Trophoblast cell (in vitro differentiated cells and primary cell): ENCODE measurements at regions not wholly inside any gene's neighbourhood (a gene's known extent, or its start where the extent isn't known, plus 50 kb on each side); places are given as distances from the start of the nearest gene placed in this dataset.

Experiments
- DNase-seq, 2 donors: peaks; one replicate each; pipeline ENCODE4 v3.0.0-alpha.2; 2016
- H2AFZ ChIP-seq: 2 replicates; pipeline ENCODE4 v1.6.1; 2013; ENCODE audit warnings: low read length, moderate library complexity, mild to moderate bottlenecking; ENCODE audit not compliant: insufficient read depth, poor library complexity
- H2AK5ac ChIP-seq: 2 replicates; pipeline ENCODE4 v1.6.1; 2013; ENCODE audit warnings: mild to moderate bottlenecking, low read length
- H2BK120ac ChIP-seq: 2 replicates; pipeline ENCODE4 v1.6.1; 2013; ENCODE audit warnings: low read length, mild to moderate bottlenecking, moderate library complexity; ENCODE audit not compliant: insufficient read depth, poor library complexity
- H2BK12ac ChIP-seq: 2 replicates; pipeline ENCODE4 v1.6.1; 2013; ENCODE audit warnings: mild to moderate bottlenecking, low read length, moderate library complexity
- H2BK5ac ChIP-seq: 2 replicates; pipeline ENCODE4 v1.6.1; 2013; ENCODE audit warnings: low read length, low read depth, moderate library complexity, mild to moderate bottlenecking; ENCODE audit not compliant: poor library complexity
- H3K14ac ChIP-seq: 2 replicates; pipeline ENCODE4 v1.6.1; 2013; ENCODE audit warnings: mild to moderate bottlenecking, low read length
- H3K18ac ChIP-seq: 2 replicates; pipeline ENCODE4 v1.6.1; 2013; ENCODE audit warnings: mild to moderate bottlenecking, low read length
- H3K23ac ChIP-seq: 2 replicates; pipeline ENCODE4 v1.6.1; 2013; ENCODE audit warnings: low read length
- H3K27ac ChIP-seq: 2 replicates; pipeline ENCODE4 v1.5.1; 2013; ENCODE audit warnings: low read depth, mild to moderate bottlenecking, inconsistent platforms, low read length, moderate library complexity
- H3K27me3 ChIP-seq: 2 replicates; pipeline ENCODE4 v1.6.1; 2013; ENCODE audit warnings: inconsistent platforms, mild to moderate bottlenecking, low read length, moderate library complexity; ENCODE audit not compliant: insufficient read depth
- H3K36me3 ChIP-seq, 2 experiments: 1 replicate in 1 of 2; 2 replicates in 1 of 2; pipeline ENCODE4 v1.6.1; 2013; ENCODE audit warnings: low read length in 2 of 2, mild to moderate bottlenecking in 2 of 2, moderate library complexity in 1 of 2; ENCODE audit not compliant: insufficient read depth in 2 of 2, control insufficient read depth in 1 of 2
- H3K4ac ChIP-seq: 2 replicates; pipeline ENCODE4 v1.6.1; 2013; ENCODE audit warnings: low read depth, mild to moderate bottlenecking, low read length, moderate library complexity
- H3K4me1 ChIP-seq, 2 experiments: 1 replicate in 1 of 2; 2 replicates in 1 of 2; pipeline ENCODE4 v1.6.1; 2013; ENCODE audit warnings: low read length in 2 of 2, mild to moderate bottlenecking in 2 of 2, moderate library complexity in 1 of 2; ENCODE audit not compliant: insufficient read depth in 2 of 2, control insufficient read depth in 1 of 2
- H3K4me2 ChIP-seq: 2 replicates; pipeline ENCODE4 v1.6.1; 2013; ENCODE audit warnings: inconsistent platforms, mild to moderate bottlenecking, low read length, moderate library complexity
- H3K4me3 ChIP-seq: 2 replicates; pipeline ENCODE4 v1.5.1; 2013; ENCODE audit warnings: mild to moderate bottlenecking, low read depth, low read length, inconsistent platforms
- H3K79me1 ChIP-seq: one replicate; pipeline ENCODE4 v1.6.1; 2013; ENCODE audit warnings: low read length
- H3K79me2 ChIP-seq: 2 replicates; pipeline ENCODE4 v1.6.1; 2013; ENCODE audit warnings: low read length, mild to moderate bottlenecking; ENCODE audit not compliant: control insufficient read depth, insufficient read depth, poor library complexity
- H3K9ac ChIP-seq: 2 replicates; pipeline ENCODE4 v1.6.1; 2013; ENCODE audit warnings: mild to moderate bottlenecking, low read length
- H3K9me3 ChIP-seq: 2 replicates; pipeline ENCODE4 v1.6.1; 2013; ENCODE audit warnings: low read depth, mild to moderate bottlenecking, control low read depth, inconsistent platforms, low read length; ENCODE audit not compliant: insufficient read depth
- H4K12ac ChIP-seq: 2 replicates; pipeline ENCODE4 v1.6.1; 2013; ENCODE audit warnings: low read depth, mild to moderate bottlenecking, low read length, moderate library complexity
- H4K8ac ChIP-seq: 2 replicates; pipeline ENCODE4 v1.6.1; 2013; ENCODE audit warnings: low read depth, mild to moderate bottlenecking, low read length, moderate library complexity
- H4K91ac ChIP-seq: one replicate; pipeline ENCODE4 v1.6.1; 2013; ENCODE audit warnings: low read depth, mild to moderate bottlenecking, low read length, moderate library complexity
- WGBS: extraction: QIAGEN DNeasy Blood & Tissue Kit; methylation state at CpG from one replicate; pipeline ENCODE4 v1.1.7; 2013; ENCODE audit warnings: missing lambda C conversion rate; ENCODE audit not compliant: insufficient read length, insufficient coverage; ENCODE audit errors: extremely low coverage; 5-methylcytosine and 5-hydroxymethylcytosine counted together

- no peak overlapping the region for H3K23ac ChIP-seq
- no peak overlapping the region for H3K4me3 ChIP-seq
- H3K9me3 ChIP-seq = peaks cover 2% of the 10 kb centered on the region
- H2BK12ac ChIP-seq = no peak overlapping the region
- H3K79me2 ChIP-seq = peaks cover 2% of the 10 kb centered on the region
- no peaks in the 10 kb centered on the region for H3K27me3 ChIP-seq
- H2BK5ac ChIP-seq = no peak overlapping the region
- H4K91ac ChIP-seq = no peak overlapping the region
- no CpG with 5 or more reads among the region's 3 CpGs for WGBS
- H2AFZ ChIP-seq = no peak overlapping the region
- no peaks in the 10 kb centered on the region for H3K36me3 ChIP-seq
- no peak overlapping the region for H3K27ac ChIP-seq
- no peak overlapping the region for H4K8ac ChIP-seq
- no peak overlapping the region for H3K4me2 ChIP-seq
- peaks cover 7% of the 10 kb centered on the region for H3K79me1 ChIP-seq
- no peak overlapping the region for H2AK5ac ChIP-seq
- DNase-seq = no peak
- no peak overlapping the region for H3K4ac ChIP-seq
- no peak overlapping the region for H3K9ac ChIP-seq
- H3K4me1 ChIP-seq = peaks cover 2 to 6% of the 10 kb centered on the region in 2 experiments
- no peak overlapping the region for H4K12ac ChIP-seq
- H3K18ac ChIP-seq = no peak overlapping the region
- H2BK120ac ChIP-seq = no peak overlapping the region
- H3K14ac ChIP-seq = no peak overlapping the region
These were observed 155.6 kb upstream of the AGR3 start for GRCh38 chr7:17037356-17037755.

DNA sequence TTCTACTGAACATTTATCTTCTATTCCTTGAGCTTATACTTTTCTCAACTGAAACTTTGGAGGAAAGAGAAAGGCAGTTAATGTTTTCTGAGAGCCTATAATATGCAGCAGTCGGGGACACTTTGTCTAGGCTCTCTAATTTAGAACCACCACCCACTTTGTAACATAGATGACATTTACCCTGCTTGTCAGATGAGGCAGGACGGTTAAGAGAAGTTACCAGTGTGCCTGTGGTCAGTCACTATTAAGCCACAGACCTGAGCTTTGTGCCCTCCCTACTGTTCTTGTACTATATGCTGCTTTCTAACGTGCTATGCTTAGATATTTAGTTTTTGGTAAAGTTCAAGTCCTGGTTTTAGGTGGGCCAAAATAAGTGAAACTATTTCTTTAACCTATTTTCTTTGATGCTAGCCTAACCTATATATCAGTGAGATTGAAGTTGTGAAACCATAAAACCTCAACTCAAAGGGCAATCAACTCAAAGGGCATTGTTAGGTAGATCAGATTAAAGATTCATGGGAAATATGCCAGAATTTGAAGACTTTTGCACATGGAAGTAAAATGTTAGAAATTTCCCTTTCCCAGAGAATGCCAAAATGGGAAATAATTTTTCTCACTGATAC, 156.5 kb upstream of the AGR3 start:
- H2AK5ac ChIP-seq = no peak overlapping the region
- no peak overlapping the region for H2AFZ ChIP-seq
- H3K9ac ChIP-seq = no peak overlapping the region
- H3K4me3 ChIP-seq = no peak overlapping the region
- H2BK12ac ChIP-seq = no peak overlapping the region
- WGBS = no CpG with 5 or more reads among the region's 3 CpGs
- H3K36me3 ChIP-seq = no peaks in the 10 kb centered on the region
- DNase-seq = no peak
- H4K8ac ChIP-seq = no peak overlapping the region
- H4K91ac ChIP-seq = peak overlapping the region; percentile 1
- no peak overlapping the region for H3K14ac ChIP-seq
- no peak overlapping the region for H3K23ac ChIP-seq
- H2BK120ac ChIP-seq = no peak overlapping the region
- H3K9me3 ChIP-seq = peaks cover under 1% of the 10 kb centered on the region
- peak overlapping the region; percentile 9 for H3K27ac ChIP-seq
- H3K4me2 ChIP-seq = no peak overlapping the region
- H2BK5ac ChIP-seq = no peak overlapping the region
- H3K18ac ChIP-seq = no peak overlapping the region
- peaks cover 6% of the 10 kb centered on the region for H3K79me1 ChIP-seq
- peaks cover under 1% of the 10 kb centered on the region for H3K79me2 ChIP-seq
- H3K27me3 ChIP-seq = no peaks in the 10 kb centered on the region
- H4K12ac ChIP-seq = no peak overlapping the region
- H3K4me1 ChIP-seq = peaks cover 2 to 6% of the 10 kb centered on the region in 2 experiments
- no peak overlapping the region for H3K4ac ChIP-seq

- H2BK12ac ChIP-seq = no peak overlapping the region
- no peak overlapping the region for H4K91ac ChIP-seq
- peaks cover 5% of the 10 kb centered on the region for H3K79me1 ChIP-seq
- no peak overlapping the region for H3K14ac ChIP-seq
- H3K79me2 ChIP-seq = no peaks in the 10 kb centered on the region
- no peak overlapping the region for H3K4me3 ChIP-seq
- H2BK5ac ChIP-seq = no peak overlapping the region
- no peaks in the 10 kb centered on the region for H3K36me3 ChIP-seq
- no peak overlapping the region for H2AK5ac ChIP-seq
- no peak overlapping the region for H3K4ac ChIP-seq
- peak in 1 of 2 donors; percentile 91 for DNase-seq
- H3K9ac ChIP-seq = no peak overlapping the region
- no peak overlapping the region for H3K18ac ChIP-seq
- no peak overlapping the region for H3K4me2 ChIP-seq
- no peak overlapping the region for H3K23ac ChIP-seq
- H2BK120ac ChIP-seq = no peak overlapping the region
- no peak overlapping the region for H2AFZ ChIP-seq
- no CpG with 5 or more reads among the region's 2 CpGs for WGBS
- no peaks in the 10 kb centered on the region for H3K9me3 ChIP-seq
- H3K27ac ChIP-seq = no peak overlapping the region
- H3K4me1 ChIP-seq = peaks cover 2 to 6% of the 10 kb centered on the region in 2 experiments
- H4K8ac ChIP-seq = no peak overlapping the region
- no peaks in the 10 kb centered on the region for H3K27me3 ChIP-seq
- no peak overlapping the region for H4K12ac ChIP-seq
These were observed 157.0 kb upstream of the AGR3 start for GRCh38 chr7:17038783-17039170.

- H3K14ac ChIP-seq = peak overlapping the region; percentile 82
These were observed 157.6 kb upstream of the AGR3 start for GRCh38 chr7:17039372-17039771.

More at GRCh38 chr7:17039372-17039771, 157.6 kb upstream of the AGR3 start:
- H3K9me3 ChIP-seq = no peaks in the 10 kb centered on the region
- H3K4ac ChIP-seq = no peak overlapping the region
- H4K8ac ChIP-seq = peak overlapping the region; percentile 79
- H3K79me1 ChIP-seq = peaks cover 5% of the 10 kb centered on the region
- peak in 1 of 2 donors; percentile 51 for DNase-seq
- no peak overlapping the region for H3K27ac ChIP-seq
- H3K4me1 ChIP-seq = peaks cover 2 to 6% of the 10 kb centered on the region in 2 experiments
- no peak overlapping the region for H3K23ac ChIP-seq
- no peak overlapping the region for H3K18ac ChIP-seq
- H4K12ac ChIP-seq = no peak overlapping the region
- H3K4me2 ChIP-seq = no peak overlapping the region
- peak overlapping the region; percentile 89 for H2AK5ac ChIP-seq
- no peak overlapping the region for H3K9ac ChIP-seq
- H3K79me2 ChIP-seq = no peaks in the 10 kb centered on the region
- H2BK5ac ChIP-seq = peak overlapping the region; percentile 76
- no peak overlapping the region for H4K91ac ChIP-seq
- no peak overlapping the region for H2AFZ ChIP-seq
- no peaks in the 10 kb centered on the region for H3K36me3 ChIP-seq
- no peak overlapping the region for H3K4me3 ChIP-seq
- peak overlapping the region; percentile 88 for H2BK120ac ChIP-seq
- no CpG with 5 or more reads among the region's 2 CpGs for WGBS
- no peaks in the 10 kb centered on the region for H3K27me3 ChIP-seq
- peak overlapping the region; percentile 99 for H2BK12ac ChIP-seq
